ENCODE measurements at regions not wholly inside any gene's neighbourhood (a gene's known extent, or its start where the extent isn't known, plus 50 kb on each side); places are given as distances from the start of the nearest gene placed in this dataset.
"Not testable (repeated sequence)": the region's sequence is repeated elsewhere in the genome, so short reads cannot be mapped to it uniquely, and the experiment has no call there.

- DNase-seq (ENCODE audit: low read depth) = no peak
Measured at GRCh38 chr9:129313331-129313955, 135.4 kb upstream of the IER5L start.

GRCh38 chr9:129312251-129313122 is 134.4 kb upstream of the IER5L start:
- no peak for DNase-seq (ENCODE audit: low read depth)

- no peak for DNase-seq (ENCODE audit: low read depth)
Measured at GRCh38 chr9:129311643-129312042, 133.6 kb upstream of the IER5L start.

- no peak for DNase-seq (ENCODE audit: low read depth)
Measured at GRCh38 chr9:129310666-129311350, 132.7 kb upstream of the IER5L start.

- DNase-seq (ENCODE audit: low read depth) = no peak
Measured at GRCh38 chr9:129309906-129310305, 131.8 kb upstream of the IER5L start.

- no peak for DNase-seq (ENCODE audit: low read depth)
Measured at GRCh38 chr9:129309041-129309430, 131.0 kb upstream of the IER5L start.

- no peak for DNase-seq (ENCODE audit: low read depth)
Measured at GRCh38 chr9:129307227-129307970, 129.3 kb upstream of the IER5L start.

GRCh38 chr9:129306318-129306973 is 128.4 kb upstream of the IER5L start:
- DNase-seq (ENCODE audit: low read depth) = no peak

GRCh38 chr9:129305246-129305645 is 127.2 kb upstream of the IER5L start:
- DNase-seq (ENCODE audit: low read depth) = no peak

- no peak for DNase-seq (ENCODE audit: low read depth)
Measured at GRCh38 chr9:129301941-129302340, 123.9 kb upstream of the IER5L start.

GRCh38 chr9:129296195-129296594 is 118.1 kb upstream of the IER5L start:
- not testable (repeated sequence) for DNase-seq (ENCODE audit: low read depth)

GRCh38 chr9:129291041-129291501 is 113.0 kb upstream of the IER5L start:
- no peak for DNase-seq (ENCODE audit: low read depth)

- DNase-seq (ENCODE audit: low read depth) = no peak
Measured at GRCh38 chr9:129290606-129291005, 112.5 kb upstream of the IER5L start.

- no peak for DNase-seq (ENCODE audit: low read depth)
Measured at GRCh38 chr9:129289883-129290282, 111.8 kb upstream of the IER5L start.

GRCh38 chr9:129289131-129289731 is 111.2 kb upstream of the IER5L start:
- DNase-seq (ENCODE audit: low read depth) = no peak

- no peak for DNase-seq (ENCODE audit: low read depth)
Measured at GRCh38 chr9:129287619-129288305, 109.7 kb upstream of the IER5L start.

- DNase-seq (ENCODE audit: low read depth) = no peak
Measured at GRCh38 chr9:129285979-129286772, 108.1 kb upstream of the IER5L start.

- no peak for DNase-seq (ENCODE audit: low read depth)
Measured at GRCh38 chr9:129285382-129285781, 107.3 kb upstream of the IER5L start.

- no peak for DNase-seq (ENCODE audit: low read depth)
Measured at GRCh38 chr9:129284607-129285291, 106.7 kb upstream of the IER5L start.
